ENCODE measurements at regions not wholly inside any gene's neighbourhood (a gene's known extent, or its start where the extent isn't known, plus 50 kb on each side); places are given as distances from the start of the nearest gene placed in this dataset.

DNA sequence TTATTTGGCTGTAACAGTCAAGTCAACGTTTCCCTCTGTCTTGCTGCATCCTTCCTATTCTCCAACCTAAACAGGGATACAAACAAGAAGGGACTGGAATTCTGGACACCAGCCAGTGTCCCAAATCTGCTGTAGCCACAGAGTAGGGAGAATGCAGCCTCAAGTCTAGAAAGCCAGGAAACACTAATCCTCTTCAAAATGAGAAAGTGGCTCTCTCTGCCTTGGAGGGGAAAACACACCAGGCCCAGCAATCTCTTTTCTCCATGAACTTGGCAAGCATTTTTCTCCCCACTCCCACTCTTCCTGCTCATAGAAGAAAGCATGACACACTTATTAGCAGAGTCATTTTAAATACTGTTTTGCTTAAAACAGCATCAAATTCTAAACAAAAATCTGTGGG lies 781.7 kb downstream of the SQOR start:
- no peak for TF ChIP-seq TAF1 (IDR thresholded peaks at IDR 0.05; ENCODE audit: borderline replicate concordance, insufficient read depth, low read length)
- TF ChIP-seq, protein P1, sequence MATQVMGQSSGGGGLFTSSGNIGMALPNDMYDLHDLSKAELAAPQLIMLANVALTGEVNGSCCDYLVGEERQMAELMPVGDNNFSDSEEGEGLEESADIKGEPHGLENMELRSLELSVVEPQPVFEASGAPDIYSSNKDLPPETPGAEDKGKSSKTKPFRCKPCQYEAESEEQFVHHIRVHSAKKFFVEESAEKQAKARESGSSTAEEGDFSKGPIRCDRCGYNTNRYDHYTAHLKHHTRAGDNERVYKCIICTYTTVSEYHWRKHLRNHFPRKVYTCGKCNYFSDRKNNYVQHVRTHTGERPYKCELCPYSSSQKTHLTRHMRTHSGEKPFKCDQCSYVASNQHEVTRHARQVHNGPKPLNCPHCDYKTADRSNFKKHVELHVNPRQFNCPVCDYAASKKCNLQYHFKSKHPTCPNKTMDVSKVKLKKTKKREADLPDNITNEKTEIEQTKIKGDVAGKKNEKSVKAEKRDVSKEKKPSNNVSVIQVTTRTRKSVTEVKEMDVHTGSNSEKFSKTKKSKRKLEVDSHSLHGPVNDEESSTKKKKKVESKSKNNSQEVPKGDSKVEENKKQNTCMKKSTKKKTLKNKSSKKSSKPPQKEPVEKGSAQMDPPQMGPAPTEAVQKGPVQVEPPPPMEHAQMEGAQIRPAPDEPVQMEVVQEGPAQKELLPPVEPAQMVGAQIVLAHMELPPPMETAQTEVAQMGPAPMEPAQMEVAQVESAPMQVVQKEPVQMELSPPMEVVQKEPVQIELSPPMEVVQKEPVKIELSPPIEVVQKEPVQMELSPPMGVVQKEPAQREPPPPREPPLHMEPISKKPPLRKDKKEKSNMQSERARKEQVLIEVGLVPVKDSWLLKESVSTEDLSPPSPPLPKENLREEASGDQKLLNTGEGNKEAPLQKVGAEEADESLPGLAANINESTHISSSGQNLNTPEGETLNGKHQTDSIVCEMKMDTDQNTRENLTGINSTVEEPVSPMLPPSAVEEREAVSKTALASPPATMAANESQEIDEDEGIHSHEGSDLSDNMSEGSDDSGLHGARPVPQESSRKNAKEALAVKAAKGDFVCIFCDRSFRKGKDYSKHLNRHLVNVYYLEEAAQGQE (IDR thresholded peaks at IDR 0.05; ENCODE audit: insufficient read depth in 1 of 2, low read depth in 2 of 2, low read length in 2 of 2) = no peak
- TF ChIP-seq POLR2AphosphoS5 (IDR thresholded peaks at IDR 0.05; ENCODE audit: low read depth, low read length) = no peak
